Mesodermal cell (in vitro differentiated cells): ENCODE measurements at regions not wholly inside any gene's neighbourhood (a gene's known extent, or its start where the extent isn't known, plus 50 kb on each side); places are given as distances from the start of the nearest gene placed in this dataset.
A peak's percentile ranks its signal among the peaks of the same experiment; 100 is the strongest.

Source experiments
- H3K27ac ChIP-seq: 2 replicates; pipeline ENCODE4 v1.7.0; 2013; ENCODE audit warnings: mild to moderate bottlenecking, low read depth, low read length, moderate library complexity; ENCODE audit not compliant: severe bottlenecking
- H3K36me3 ChIP-seq: 2 replicates; pipeline ENCODE4 v1.7.1; 2013; ENCODE audit warnings: mild to moderate bottlenecking, low read length, moderate library complexity; ENCODE audit not compliant: control insufficient read depth, insufficient read depth
- H3K4me1 ChIP-seq: one replicate; pipeline ENCODE4 v1.7.1; 2013; ENCODE audit warnings: mild to moderate bottlenecking, low read length; ENCODE audit not compliant: insufficient read depth, control insufficient read depth, poor library complexity, severe bottlenecking
- H3K4me3 ChIP-seq: 2 replicates; pipeline ENCODE4 v1.7.0; 2013; ENCODE audit warnings: low read length, control low read depth, mild to moderate bottlenecking; ENCODE audit not compliant: insufficient read depth, poor library complexity, severe bottlenecking; ENCODE audit errors: extremely low read depth
- H3K9me3 ChIP-seq: 2 replicates; pipeline ENCODE4 v1.7.1; 2013; ENCODE audit warnings: mild to moderate bottlenecking, low read length, moderate library complexity; ENCODE audit not compliant: control insufficient read depth
- WGBS, 2 experiments: methylation state at CpG; one replicate each; pipeline ENCODE4 v1.1.5; 2013; ENCODE audit warnings: missing lambda C conversion rate in 2 of 2; ENCODE audit not compliant: insufficient coverage in 2 of 2; 5-methylcytosine and 5-hydroxymethylcytosine counted together

- Histone ChIP-seq H3K4me1 (no peaks in the 10 kb centered on the region), H3K27ac (no peak overlapping the region), H3K4me3 (no peak overlapping the region), H3K9me3 (no peaks in the 10 kb centered on the region), H3K36me3 (no peaks in the 10 kb centered on the region)
- no CpG with 5 or more reads among the region's 2 CpGs for WGBS, 2 experiments
Measured at GRCh38 chr5:165127941-165128340, 1622.5 kb downstream of the MAT2B start.

GRCh38 chr5:165130656-165131055, 1625.2 kb downstream of the MAT2B start:
- Histone ChIP-seq H3K36me3 (no peaks in the 10 kb centered on the region), H3K4me3 (no peak overlapping the region), H3K9me3 (no peaks in the 10 kb centered on the region), H3K27ac (no peak overlapping the region), H3K4me1 (no peaks in the 10 kb centered on the region)
- 83% methylated on average over 1 of the region's 4 CpGs; no CpG with 5 or more reads in 1 of the 2 experiments for WGBS, 2 experiments

- Histone ChIP-seq H3K4me3 (no peak overlapping the region), H3K4me1 (no peaks in the 10 kb centered on the region), H3K27ac (no peak overlapping the region), H3K9me3 (no peaks in the 10 kb centered on the region), H3K36me3 (no peaks in the 10 kb centered on the region)
- 93 to 97% methylated on average over 3 of the region's 6 CpGs for WGBS, 2 experiments
Measured at GRCh38 chr5:165134155-165134554, 1628.7 kb downstream of the MAT2B start.

- H3K4me3 ChIP-seq, result no peak overlapping the region
- no peaks in the 10 kb centered on the region for H3K9me3 ChIP-seq
- H3K4me1 ChIP-seq, result no peaks in the 10 kb centered on the region
- no peak overlapping the region for H3K27ac ChIP-seq
- WGBS, 2 experiments, result no CpG with 5 or more reads among the region's 1 CpG
- no peaks in the 10 kb centered on the region for H3K36me3 ChIP-seq
Measured at GRCh38 chr5:165135565-165135964, 1630.1 kb downstream of the MAT2B start.

GRCh38 chr5:165137701-165138100, 1632.3 kb downstream of the MAT2B start:
- no peaks in the 10 kb centered on the region for H3K36me3 ChIP-seq
- no peaks in the 10 kb centered on the region for H3K9me3 ChIP-seq
- no peak overlapping the region for H3K4me3 ChIP-seq
- no peaks in the 10 kb centered on the region for H3K4me1 ChIP-seq
- H3K27ac ChIP-seq, result no peak overlapping the region
- WGBS, 2 experiments, result 67 to 100% methylated on average over 1 of the region's 2 CpGs

- Histone ChIP-seq H3K4me1 (no peaks in the 10 kb centered on the region), H3K27ac (peak overlapping the region; percentile 32), H3K4me3 (no peak overlapping the region), H3K9me3 (no peaks in the 10 kb centered on the region), H3K36me3 (no peaks in the 10 kb centered on the region)
- WGBS, 2 experiments, result 5% methylated on average over 3 of the region's 7 CpGs; no CpG with 5 or more reads in 1 of the 2 experiments
Measured at GRCh38 chr5:165138236-165138635, 1632.8 kb downstream of the MAT2B start.

- no peaks in the 10 kb centered on the region for H3K36me3 ChIP-seq
- peaks cover 2% of the 10 kb centered on the region for H3K4me1 ChIP-seq
- no peak overlapping the region for H3K27ac ChIP-seq
- no peak overlapping the region for H3K4me3 ChIP-seq
- no peaks in the 10 kb centered on the region for H3K9me3 ChIP-seq
- WGBS, 2 experiments, result no CpG with 5 or more reads among the region's 3 CpGs
Measured at GRCh38 chr5:165139262-165139661, 1633.8 kb downstream of the MAT2B start.

- Histone ChIP-seq H3K36me3 (no peaks in the 10 kb centered on the region), H3K4me1 (peaks cover 2% of the 10 kb centered on the region), H3K9me3 (no peaks in the 10 kb centered on the region), H3K4me3 (no peak overlapping the region), H3K27ac (no peak overlapping the region)
- no CpG with 5 or more reads among the region's 3 CpGs for WGBS, 2 experiments
Measured at GRCh38 chr5:165139721-165140120, 1634.3 kb downstream of the MAT2B start.

- peak overlapping the region; percentile 47 for H3K27ac ChIP-seq
- 51 to 85% methylated on average over 2 to 3 of the region's 4 CpGs for WGBS, 2 experiments
- peaks cover 2% of the 10 kb centered on the region for H3K4me1 ChIP-seq
Measured at GRCh38 chr5:165143741-165144140, 1638.3 kb downstream of the MAT2B start.

GRCh38 chr5:165149431-165149830, 1644.0 kb downstream of the MAT2B start:
- Histone ChIP-seq H3K9me3 (no peaks in the 10 kb centered on the region), H3K27ac (no peak overlapping the region), H3K4me1 (no peaks in the 10 kb centered on the region), H3K36me3 (no peaks in the 10 kb centered on the region), H3K4me3 (no peak overlapping the region)
- 100% methylated on average over 1 of the region's 1 CpG; no CpG with 5 or more reads in 1 of the 2 experiments for WGBS, 2 experiments

More at GRCh38 chr5:165143741-165144140, 1638.3 kb downstream of the MAT2B start:
- H3K4me3 ChIP-seq, result no peak overlapping the region
- H3K36me3 ChIP-seq, result no peaks in the 10 kb centered on the region
- H3K9me3 ChIP-seq, result no peaks in the 10 kb centered on the region

GRCh38 chr5:165152058-165152457, 1646.6 kb downstream of the MAT2B start:
- no CpG with 5 or more reads among the region's 2 CpGs for WGBS, 2 experiments
- Histone ChIP-seq H3K4me3 (no peak overlapping the region), H3K36me3 (no peaks in the 10 kb centered on the region), H3K4me1 (no peaks in the 10 kb centered on the region), H3K27ac (no peak overlapping the region), H3K9me3 (no peaks in the 10 kb centered on the region)
